ENCODE measurements at regions not wholly inside any gene's neighbourhood (a gene's known extent, or its start where the extent isn't known, plus 50 kb on each side); places are given as distances from the start of the nearest gene placed in this dataset.

DNA sequence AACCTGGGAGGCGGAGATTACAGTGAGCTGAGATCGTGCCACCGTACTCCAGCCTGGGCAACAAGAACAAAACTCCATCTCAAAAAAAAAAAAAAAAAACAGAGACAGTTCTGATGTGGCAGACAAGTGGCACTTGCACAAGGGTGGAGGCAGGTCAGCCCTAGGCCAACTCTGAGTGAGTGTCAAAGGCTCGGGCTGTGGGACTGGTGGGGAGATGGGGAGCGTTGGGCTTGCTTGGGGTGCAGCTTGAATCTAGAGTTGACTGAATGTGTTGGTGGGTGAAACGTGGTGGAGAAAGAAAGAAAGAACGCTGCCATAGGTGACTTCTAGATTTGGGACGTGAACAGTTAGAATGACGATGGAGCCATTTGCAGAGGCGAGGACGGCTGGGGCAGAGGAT lies 121.3 kb upstream of the SPACA7 start:
- Histone ChIP-seq H3K9me3 (ENCODE audit: low read depth) (no peaks in the 10 kb centered on the region), H3K9me2 (ENCODE audit: insufficient read depth) (no peaks in the 10 kb centered on the region), H3K27me3 (replicated peaks; ENCODE audit: insufficient read depth) (no peaks in the 10 kb centered on the region), H3K36me3 (ENCODE audit: low read depth) (no peaks in the 10 kb centered on the region), H3K4me3 (no peak overlapping the region), H3F3A (ENCODE audit: insufficient read depth) (no peaks in the 10 kb centered on the region), H3K4me1 (ENCODE audit: insufficient read depth) (no peaks in the 10 kb centered on the region), H3K27ac (no peak overlapping the region), H3K79me2 (ENCODE audit: insufficient read depth) (no peaks in the 10 kb centered on the region), H3K9ac (no peak overlapping the region), H3K4me2 (ENCODE audit: unreplicated experiment) (no peak overlapping the region), H4K20me1 (ENCODE audit: insufficient read depth) (no peaks in the 10 kb centered on the region), H2AFZ (no peak overlapping the region)
- no peak for DNase-seq
- 52 to 60% methylated on average over 11 of the region's 11 CpGs for WGBS, 2 experiments (ENCODE audit: low coverage in 1 of 2, low lambda C conversion rate in 2 of 2, missing lambda C conversion rate in 2 of 2)
- TF ChIP-seq EZH2phosphoT487 (IDR thresholded peaks at IDR 0.05; ENCODE audit: insufficient read depth, low read depth) (no peak), EZH2 (IDR thresholded peaks at IDR 0.05; ENCODE audit: insufficient read depth, poor library complexity, severe bottlenecking) (no peak)
- in situ Hi-C loops (cut with MboI): no loop called here

DNA sequence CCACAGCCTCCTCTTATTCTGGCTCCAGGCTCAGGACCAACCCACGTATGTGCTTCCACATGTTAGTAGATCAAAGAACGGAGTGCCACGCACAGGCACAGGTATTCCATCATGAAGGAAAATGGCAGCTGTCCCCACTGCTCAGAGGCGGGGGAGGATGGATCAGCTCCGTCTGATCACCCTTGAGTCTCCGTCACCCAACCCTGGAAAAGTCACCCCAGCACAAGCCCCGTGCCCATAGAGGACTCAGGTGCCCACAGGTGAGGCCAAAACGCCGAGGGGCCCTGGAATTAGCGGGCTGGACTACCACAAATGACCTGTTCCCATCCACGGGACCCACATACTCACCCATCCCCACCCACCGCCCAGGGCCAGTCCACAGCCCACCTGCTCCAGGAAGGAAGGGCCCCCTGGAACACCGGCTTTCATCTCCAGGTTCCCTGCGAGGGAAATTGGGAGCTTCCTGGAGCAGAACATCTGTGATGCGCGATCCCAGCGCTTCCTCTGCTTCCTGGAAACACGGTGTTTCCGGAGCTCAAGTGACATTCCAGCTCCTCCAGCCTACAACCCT lies 120.5 kb upstream of the SPACA7 start:
- H3K9ac ChIP-seq: no peak overlapping the region
- H3K27ac ChIP-seq: no peak overlapping the region
- H3K4me1 ChIP-seq (ENCODE audit: insufficient read depth): no peaks in the 10 kb centered on the region
- no peaks in the 10 kb centered on the region for H4K20me1 ChIP-seq (ENCODE audit: insufficient read depth)
- 39 to 45% methylated on average over 19 of the region's 19 CpGs for WGBS, 2 experiments (ENCODE audit: low coverage in 1 of 2, low lambda C conversion rate in 2 of 2, missing lambda C conversion rate in 2 of 2)
- no peak overlapping the region for H3K4me2 ChIP-seq (ENCODE audit: unreplicated experiment)
- H2AFZ ChIP-seq: no peak overlapping the region
- TF ChIP-seq EZH2 (IDR thresholded peaks at IDR 0.05; ENCODE audit: insufficient read depth, poor library complexity, severe bottlenecking): no peak
- no peak for TF ChIP-seq EZH2phosphoT487 (IDR thresholded peaks at IDR 0.05; ENCODE audit: insufficient read depth, low read depth)
- H3K4me3 ChIP-seq: no peak overlapping the region
- H3K9me2 ChIP-seq (ENCODE audit: insufficient read depth): no peaks in the 10 kb centered on the region
- no peaks in the 10 kb centered on the region for H3K36me3 ChIP-seq (ENCODE audit: low read depth)
- no peaks in the 10 kb centered on the region for H3K79me2 ChIP-seq (ENCODE audit: insufficient read depth)
- no peak for DNase-seq
- in situ Hi-C loops (cut with MboI): no loop called here
- no peaks in the 10 kb centered on the region for H3K9me3 ChIP-seq (ENCODE audit: low read depth)
- no peaks in the 10 kb centered on the region for H3F3A ChIP-seq (ENCODE audit: insufficient read depth)
- no peaks in the 10 kb centered on the region for H3K27me3 ChIP-seq (replicated peaks; ENCODE audit: insufficient read depth)

DNA sequence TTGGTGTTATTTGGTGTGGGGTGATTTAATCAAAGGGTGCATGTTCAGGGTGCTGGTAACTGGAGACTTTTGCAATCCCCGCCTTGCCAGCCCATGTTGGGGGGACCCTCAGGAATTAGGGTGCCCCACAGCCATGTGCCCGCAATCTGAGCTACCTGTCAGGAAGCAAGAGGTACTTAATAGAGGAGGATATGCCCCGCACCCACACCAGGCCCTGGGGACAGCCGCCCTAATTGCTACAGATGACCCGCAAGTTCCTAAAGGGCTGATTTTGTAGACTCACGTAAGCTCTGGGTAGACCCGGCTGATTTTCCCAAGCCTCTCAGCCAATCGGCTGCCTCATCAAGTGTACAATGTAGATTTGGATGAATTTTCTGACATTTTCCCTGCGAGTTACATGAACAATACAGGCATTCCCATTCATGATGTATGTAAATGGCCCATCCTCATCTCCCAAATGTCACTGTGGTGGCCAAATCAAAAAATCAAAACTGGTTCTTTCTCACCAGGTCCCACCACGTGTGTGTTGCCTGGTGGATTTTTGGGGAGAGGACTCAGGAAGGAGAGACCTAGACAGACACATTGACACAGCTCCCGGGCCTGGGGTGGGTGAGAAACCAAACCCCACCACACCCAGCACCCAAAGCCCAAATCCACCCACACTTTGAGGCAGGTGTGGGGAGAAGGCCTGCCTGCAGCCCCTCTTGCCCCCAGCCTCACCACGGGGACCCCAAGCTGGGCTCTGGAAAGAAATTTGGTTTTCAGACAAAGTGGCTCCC lies 119.2 kb upstream of the SPACA7 start:
- TF ChIP-seq EZH2phosphoT487 (IDR thresholded peaks at IDR 0.05; ENCODE audit: insufficient read depth, low read depth) (no peak), EZH2 (IDR thresholded peaks at IDR 0.05; ENCODE audit: insufficient read depth, poor library complexity, severe bottlenecking) (no peak)

DNA sequence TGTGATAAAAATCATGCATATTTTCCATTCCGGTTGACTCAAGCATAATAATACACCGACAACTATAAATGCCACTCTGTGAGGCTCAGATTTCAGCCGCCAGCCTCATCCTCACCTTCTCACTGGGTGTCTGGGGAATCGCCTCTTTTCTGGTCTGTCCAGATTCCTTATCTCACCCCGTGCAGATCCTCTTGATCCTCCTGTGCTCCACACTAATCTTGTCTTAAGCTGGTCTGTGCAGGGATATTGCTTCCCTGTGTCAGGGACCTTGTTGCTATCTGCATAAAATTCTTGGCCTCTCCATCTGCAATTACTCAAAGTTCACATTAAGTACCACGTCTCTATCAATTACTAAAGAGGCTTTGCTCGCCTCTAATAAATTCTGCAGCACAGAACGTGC lies 116.6 kb upstream of the SPACA7 start:
- Histone ChIP-seq H3K36me3 (ENCODE audit: low read depth) (no peaks in the 10 kb centered on the region), H3K4me2 (ENCODE audit: unreplicated experiment) (no peak overlapping the region), H3K9ac (no peak overlapping the region), H3F3A (ENCODE audit: insufficient read depth) (no peaks in the 10 kb centered on the region), H3K79me2 (ENCODE audit: insufficient read depth) (no peaks in the 10 kb centered on the region), H3K27ac (no peak overlapping the region), H3K9me2 (ENCODE audit: insufficient read depth) (no peaks in the 10 kb centered on the region), H2AFZ (no peak overlapping the region), H3K9me3 (ENCODE audit: low read depth) (no peaks in the 10 kb centered on the region), H3K4me1 (ENCODE audit: insufficient read depth) (no peaks in the 10 kb centered on the region), H4K20me1 (ENCODE audit: insufficient read depth) (no peaks in the 10 kb centered on the region), H3K4me3 (no peak overlapping the region), H3K27me3 (replicated peaks; ENCODE audit: insufficient read depth) (no peaks in the 10 kb centered on the region)
- in situ Hi-C loops (cut with MboI): no loop called here
- TF ChIP-seq EZH2 (IDR thresholded peaks at IDR 0.05; ENCODE audit: insufficient read depth, poor library complexity, severe bottlenecking): no peak
- no peak for TF ChIP-seq EZH2phosphoT487 (IDR thresholded peaks at IDR 0.05; ENCODE audit: insufficient read depth, low read depth)
- no peak for DNase-seq
- 7 to 10% methylated on average over 8 of the region's 8 CpGs for WGBS, 2 experiments (ENCODE audit: low coverage in 1 of 2, low lambda C conversion rate in 2 of 2, missing lambda C conversion rate in 2 of 2)

More for the DNA sequence above, 119.2 kb upstream of the SPACA7 start:
- Histone ChIP-seq H3K9me2 (ENCODE audit: insufficient read depth) (no peaks in the 10 kb centered on the region), H3K36me3 (ENCODE audit: low read depth) (no peaks in the 10 kb centered on the region), H3K27ac (no peak overlapping the region), H2AFZ (no peak overlapping the region), H3K9ac (no peak overlapping the region), H4K20me1 (ENCODE audit: insufficient read depth) (no peaks in the 10 kb centered on the region), H3K4me1 (ENCODE audit: insufficient read depth) (no peaks in the 10 kb centered on the region), H3K4me2 (ENCODE audit: unreplicated experiment) (no peak overlapping the region), H3K27me3 (replicated peaks; ENCODE audit: insufficient read depth) (no peaks in the 10 kb centered on the region), H3K9me3 (ENCODE audit: low read depth) (no peaks in the 10 kb centered on the region), H3F3A (ENCODE audit: insufficient read depth) (no peaks in the 10 kb centered on the region), H3K79me2 (ENCODE audit: insufficient read depth) (no peaks in the 10 kb centered on the region), H3K4me3 (no peak overlapping the region)
- 37% methylated on average over 12 of the region's 12 CpGs for WGBS, 2 experiments (ENCODE audit: low coverage in 1 of 2, low lambda C conversion rate in 2 of 2, missing lambda C conversion rate in 2 of 2)
- in situ Hi-C loops (cut with MboI): no loop called here
- DNase-seq: no peak
